GM21381 (cell line): ENCODE measurements at regions not wholly inside any gene's neighbourhood (a gene's known extent, or its start where the extent isn't known, plus 50 kb on each side); places are given as distances from the start of the nearest gene placed in this dataset.

Experiments used
- ATAC-seq: cut with Tn5 transposase; IDR thresholded peaks from one replicate; pipeline ENCODE4 v1.9.1; 2021; ENCODE audit warnings: mild to moderate bottlenecking, moderate library complexity; ENCODE audit not compliant: unreplicated experiment

DNA sequence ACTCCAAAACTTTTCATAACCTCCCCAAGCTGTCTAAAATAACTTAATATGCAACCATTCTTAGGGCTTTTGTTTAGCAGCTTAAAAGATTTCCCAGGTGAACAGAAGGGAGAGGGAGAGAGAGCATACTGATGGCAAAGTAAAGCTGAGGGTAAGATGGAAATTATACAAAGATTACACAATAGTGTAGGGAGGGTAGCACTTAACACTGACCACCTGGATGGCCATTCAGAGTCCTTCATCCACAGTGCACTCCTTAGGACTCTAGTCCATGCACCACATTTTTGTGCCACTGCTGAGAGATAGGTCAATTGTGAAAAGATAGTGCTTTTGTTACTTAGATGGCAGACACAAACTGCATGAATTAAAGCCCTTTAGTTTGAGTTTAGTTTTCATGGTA lies 574.6 kb downstream of the LMO4 start:
- no peak for ATAC-seq

DNA sequence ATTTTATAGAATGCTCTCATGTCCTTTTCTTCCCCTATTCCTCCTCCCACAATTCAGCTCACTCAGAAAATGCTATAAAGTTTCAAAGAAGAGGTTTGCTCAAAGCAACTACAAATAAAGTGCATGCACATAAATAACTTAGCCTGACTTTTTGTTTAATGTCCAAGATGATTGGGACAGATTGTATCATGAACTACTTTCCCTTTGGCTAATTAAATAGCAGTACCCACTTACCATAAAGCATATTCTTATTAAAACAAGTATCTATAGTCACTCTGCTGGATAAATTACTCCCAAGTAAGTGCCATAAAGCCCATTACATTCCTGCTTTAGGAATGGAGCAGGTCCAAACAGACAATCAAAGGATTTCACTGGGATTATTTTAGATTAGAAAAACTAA lies 576.0 kb downstream of the LMO4 start:
- ATAC-seq = no peak

DNA sequence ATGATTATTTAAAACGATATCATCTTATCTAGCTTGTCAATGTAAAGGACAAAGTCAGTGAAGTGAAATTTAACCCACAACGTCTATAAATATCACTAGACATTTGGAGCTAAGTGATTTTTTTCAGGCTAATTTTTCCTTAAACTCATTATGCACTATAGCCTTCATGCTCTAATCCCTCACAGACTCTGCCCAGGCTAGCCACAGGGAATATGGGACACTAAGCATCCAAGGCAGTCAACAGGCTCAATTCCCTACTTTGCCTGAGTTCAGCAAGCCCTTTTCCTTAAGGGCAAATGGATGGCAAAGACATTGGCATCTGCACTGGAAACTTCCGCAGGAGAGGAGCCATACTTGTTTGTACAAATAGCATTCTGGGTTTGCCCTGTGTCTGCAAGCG lies 577.0 kb downstream of the LMO4 start:
- no peak for ATAC-seq

DNA sequence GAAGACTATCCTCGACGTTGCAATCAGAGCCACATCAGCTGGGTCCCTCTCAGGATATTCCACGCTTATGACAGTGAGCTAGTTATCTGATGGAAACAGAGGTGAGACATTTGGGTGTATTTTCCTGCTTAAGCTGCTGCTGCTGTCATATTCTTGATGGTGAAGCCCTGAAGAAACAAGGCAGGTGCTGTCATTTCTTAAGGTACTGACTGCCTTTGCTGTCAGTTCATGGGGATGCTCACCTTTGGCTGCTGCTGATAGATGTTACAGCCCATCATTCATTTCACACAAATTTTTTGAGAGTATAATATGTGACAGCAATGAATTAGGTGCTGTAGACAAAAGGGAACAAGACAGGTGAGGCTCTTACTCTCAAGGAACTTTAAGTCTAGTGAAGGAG lies 577.4 kb downstream of the LMO4 start:
- ATAC-seq = no peak

DNA sequence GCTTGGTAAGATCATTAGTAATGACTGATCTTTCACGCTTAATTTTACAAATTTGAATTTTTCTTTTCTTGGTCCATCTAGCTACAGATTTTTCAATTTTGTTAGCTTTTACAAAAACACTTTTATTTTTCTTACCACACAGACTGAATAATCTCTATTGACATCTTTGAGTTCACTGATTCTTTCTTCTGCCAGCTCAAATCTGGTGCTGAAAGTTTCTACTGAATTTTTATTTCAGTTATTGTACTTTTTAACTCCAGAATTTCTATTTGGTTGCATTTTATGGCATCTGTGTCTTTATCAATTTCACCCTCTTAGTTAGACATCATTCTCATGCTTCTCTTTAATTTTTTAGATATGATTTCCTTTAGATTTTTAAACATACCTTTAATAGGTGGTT lies 584.7 kb downstream of the LMO4 start:
- no peak for ATAC-seq

DNA sequence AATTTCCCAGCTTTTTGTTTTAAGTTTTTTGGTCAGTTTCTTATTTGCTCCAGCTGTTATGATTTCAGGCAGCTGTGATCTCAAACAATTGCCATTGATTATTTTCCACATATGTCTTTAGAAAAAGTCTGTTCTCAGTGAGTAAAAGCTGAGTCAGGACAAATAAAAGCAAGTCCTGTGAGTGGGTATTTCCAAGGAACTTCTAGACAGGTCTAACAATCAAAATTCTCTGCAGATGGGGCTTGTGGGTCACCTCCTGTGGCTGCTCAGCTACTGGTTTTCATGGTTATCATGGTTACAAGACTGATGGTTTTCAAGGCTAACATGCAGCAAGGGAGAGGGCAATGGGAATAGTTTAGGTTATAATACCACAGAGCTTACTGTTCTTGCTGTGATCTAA lies 585.7 kb downstream of the LMO4 start:
- ATAC-seq = no peak

DNA sequence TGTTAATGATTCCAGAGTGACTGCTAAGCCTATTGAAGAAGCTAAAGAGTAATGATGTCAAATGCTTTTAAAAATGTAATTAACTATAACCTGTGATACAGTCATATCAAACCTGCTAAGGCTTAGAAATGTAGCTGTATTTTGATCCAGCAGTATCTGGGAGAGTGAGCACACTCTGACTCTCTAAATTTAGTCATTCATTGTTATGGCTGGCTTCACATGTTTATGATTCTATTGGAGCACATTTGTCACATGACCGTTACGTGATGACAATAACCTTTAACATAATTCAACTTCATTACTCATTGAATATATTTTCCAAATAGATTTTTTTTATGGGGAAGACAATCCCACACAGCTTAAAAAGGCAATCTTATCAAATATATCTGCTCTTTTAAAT lies 587.1 kb downstream of the LMO4 start:
- ATAC-seq = no peak

DNA sequence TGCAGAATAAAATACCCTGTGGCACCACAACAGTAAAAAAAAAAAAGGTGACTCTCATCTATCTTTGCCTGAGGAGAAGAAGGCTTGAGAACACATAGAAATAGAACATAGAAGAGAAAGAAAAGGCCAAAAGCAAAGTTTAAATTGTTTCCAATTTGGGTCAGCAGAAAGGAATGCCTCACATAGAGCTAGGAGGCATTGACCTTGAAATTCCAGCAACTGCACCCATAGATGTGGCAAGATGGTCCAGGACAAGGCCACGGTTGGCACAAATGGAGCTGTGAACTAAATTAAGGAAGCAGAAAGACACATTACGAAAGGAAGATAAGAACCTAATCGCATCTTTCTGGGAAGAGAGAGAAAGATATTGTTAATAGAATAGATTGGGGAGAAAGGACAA lies 588.3 kb downstream of the LMO4 start:
- no peak for ATAC-seq

DNA sequence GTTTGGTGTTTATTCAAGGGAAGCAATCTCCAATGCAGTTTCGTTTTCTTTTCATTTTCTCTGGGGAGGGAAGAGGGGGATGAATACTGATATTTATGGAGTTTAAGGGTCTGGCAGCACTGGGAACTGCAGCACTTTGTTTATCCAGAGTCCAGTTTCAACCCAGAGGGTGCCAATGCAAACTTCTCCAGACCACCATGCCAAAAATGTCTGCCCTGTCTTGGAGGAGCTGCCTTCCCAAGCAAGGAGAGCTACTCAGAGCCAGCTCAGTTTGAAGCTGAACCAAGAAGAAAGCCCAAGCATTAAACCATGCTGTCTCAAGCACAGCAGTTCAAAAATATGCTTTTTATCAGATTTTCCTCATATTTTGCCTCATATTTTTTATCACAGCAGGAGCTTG lies 589.7 kb downstream of the LMO4 start:
- no peak for ATAC-seq

DNA sequence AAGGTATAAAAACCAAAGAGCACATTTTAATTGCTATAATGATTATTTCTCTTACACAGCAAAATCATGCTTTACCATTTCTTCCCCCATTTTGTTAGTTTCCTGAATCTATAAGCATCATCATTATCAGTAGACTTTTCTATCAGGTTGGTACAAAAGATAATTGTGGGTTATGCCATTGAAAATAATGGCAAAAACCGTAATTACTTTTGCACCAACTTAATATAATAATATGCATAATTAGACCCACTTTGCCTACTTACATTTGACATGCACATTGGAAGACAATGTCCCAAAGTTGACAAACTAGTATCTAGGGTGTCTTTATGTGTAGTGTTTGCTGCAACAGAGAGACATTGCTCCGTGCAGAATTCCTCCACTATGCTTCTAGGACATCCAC lies 594.2 kb downstream of the LMO4 start:
- ATAC-seq = no peak

DNA sequence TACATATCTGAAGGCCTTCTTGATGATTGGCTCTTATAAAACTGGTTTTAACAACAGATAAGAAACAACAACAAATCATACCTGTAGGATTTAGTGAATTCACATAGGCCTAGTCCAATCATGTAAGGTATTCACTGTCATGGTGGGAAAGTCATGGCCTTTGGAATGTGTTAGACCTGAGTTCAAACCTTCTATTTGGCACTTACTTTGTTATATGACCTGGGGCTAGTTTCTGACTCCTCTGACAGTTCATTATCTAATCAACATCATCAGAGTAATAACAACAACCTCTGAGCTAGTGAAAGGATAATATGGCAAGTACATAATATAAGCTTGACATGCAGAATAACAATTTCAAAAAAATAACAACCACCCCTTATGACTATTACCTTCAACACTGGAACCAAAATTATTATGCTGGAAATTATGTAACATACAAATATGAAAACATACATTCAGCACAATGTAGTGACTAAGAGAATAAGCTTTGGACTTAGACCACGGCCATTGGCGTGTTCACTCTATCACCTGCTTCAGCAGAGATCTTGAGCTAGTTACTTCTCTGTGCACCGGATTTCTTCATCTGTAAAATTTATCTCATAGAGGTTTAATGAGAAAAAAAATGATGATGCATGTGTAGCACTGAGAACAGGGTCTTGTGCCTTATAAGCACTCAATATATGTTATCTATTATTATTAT lies 597.6 kb downstream of the LMO4 start:
- ATAC-seq = no peak

DNA sequence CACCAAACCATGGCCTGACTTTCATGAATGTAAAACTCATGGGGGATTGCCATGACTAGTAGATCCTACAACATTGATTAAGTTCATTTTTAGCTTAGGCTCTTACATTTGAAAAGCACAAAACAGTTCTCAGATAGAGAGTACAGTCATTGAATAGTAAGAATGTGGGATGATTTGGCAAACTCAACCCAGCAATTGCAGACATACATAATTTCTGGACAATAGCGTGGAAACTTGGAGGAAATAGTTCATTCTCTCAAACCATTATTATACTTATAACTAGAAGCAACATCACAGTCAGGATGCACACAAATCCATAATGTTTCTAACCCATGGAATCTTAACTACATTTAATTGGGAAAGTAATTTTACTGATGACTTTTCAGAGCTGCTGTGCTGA lies 598.2 kb downstream of the LMO4 start:
- ATAC-seq = no peak

DNA sequence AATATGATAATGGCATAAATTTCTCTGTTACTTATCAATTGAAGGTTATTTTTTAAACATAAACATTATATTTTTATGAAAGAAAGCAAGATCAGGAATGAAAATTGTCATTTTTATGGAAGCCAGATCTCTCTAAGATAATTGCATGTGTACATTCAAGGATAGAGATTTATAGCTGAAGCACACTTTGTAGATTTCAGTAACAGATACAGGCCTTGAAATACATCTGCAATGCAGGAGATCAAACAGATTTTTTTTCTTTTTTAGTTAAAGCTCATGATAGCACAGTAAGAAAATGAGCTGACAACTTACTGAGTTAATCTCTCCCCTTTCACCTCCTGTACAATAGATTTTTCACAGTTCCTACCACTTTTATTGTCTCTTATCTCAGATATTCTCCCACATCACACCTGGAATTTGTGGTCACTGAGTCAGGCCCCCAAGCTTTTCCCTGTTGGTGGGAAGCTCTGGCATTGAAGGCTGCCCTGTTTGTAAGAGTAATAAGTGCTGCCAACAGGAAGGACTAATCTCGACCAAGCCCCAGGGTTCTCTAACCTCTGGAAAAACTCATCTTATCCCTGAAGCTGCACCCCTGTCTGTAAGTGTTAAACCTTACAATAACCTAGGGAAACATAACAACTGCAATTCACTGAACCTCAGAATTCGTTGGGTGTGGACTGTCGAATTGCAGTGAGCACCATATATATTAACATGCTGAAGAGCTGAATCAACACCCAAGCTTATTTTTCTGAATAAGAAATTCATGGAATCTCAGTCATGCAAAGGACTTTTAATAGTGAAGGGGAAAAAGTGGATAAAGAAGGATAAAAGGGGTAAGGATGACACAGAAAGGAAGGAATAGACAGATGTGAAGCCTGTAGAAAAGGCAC lies 599.0 kb downstream of the LMO4 start:
- no peak for ATAC-seq

DNA sequence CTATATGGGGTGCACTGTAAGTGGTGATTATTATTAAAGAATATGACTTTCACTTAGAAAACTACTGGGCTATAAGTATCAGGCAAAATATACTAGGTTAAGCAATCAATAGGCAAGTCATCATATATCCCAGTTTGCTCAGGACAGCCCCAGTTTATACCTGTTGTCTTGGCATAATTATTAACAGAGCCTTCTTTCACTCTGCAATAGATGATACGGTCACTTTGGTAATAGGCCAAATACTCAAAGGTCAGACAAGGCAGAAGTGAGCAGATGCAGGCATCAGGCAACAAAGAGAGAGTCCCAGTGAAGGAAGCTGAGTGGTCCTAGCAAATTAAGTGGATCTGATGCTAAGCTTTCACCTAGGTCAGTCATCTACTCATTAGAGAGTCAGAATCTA lies 599.9 kb downstream of the LMO4 start:
- ATAC-seq = no peak

DNA sequence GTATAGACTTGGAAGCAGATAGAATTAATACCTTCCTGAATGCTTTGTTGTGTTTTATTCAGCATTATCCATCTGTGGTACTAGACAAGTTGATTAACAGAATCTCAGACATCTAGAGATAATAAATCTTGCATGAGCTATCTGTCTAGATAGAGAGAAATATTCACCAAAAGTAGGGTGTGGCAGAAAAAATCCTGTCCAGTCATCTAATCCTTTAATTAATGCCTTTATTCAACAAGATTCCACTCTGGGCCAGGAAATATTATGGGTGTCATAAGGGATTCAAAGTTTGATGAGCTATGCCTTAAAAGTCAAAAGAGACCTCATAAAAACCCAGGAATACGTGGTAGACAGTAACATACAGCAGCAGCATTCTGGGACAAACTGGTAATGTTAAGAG lies 601.2 kb downstream of the LMO4 start:
- ATAC-seq = no peak

DNA sequence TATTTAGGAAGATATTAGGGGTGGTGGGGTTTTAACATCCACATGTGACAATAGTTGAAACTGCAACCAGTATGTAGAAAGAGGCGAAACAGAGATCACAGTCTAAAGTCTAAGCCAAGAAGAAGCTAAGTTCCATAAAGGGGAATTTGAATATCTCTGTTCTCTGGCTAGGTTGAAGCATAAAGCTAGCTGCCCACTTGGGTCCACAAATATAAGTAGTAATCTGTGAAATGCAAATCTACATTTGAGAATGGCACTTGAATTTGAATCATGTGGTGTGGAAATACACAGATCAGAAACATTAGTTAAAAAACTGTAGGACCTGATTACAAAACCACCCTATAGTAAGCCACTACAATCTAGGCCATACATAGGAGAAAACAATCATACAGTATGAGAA lies 602.1 kb downstream of the LMO4 start:
- ATAC-seq = no peak

DNA sequence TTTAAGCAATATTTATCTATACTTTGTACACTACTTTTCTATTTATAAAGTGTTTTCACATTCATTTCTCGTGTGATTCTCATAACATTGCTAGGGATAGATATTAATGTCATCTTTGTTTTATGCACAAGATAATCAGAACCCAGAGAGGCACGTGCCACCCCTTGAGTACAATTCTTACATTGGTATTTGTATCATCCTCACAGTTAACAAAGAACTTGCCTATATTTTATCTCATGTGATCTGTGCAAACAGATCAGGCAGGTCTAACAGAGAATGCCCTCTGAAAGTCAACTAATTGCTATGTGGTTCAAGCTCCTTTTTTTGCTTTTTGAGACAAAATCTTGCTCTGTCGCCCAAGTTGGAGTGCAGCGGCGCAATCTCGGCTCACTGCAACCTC lies 604.5 kb downstream of the LMO4 start:
- ATAC-seq = no peak

DNA sequence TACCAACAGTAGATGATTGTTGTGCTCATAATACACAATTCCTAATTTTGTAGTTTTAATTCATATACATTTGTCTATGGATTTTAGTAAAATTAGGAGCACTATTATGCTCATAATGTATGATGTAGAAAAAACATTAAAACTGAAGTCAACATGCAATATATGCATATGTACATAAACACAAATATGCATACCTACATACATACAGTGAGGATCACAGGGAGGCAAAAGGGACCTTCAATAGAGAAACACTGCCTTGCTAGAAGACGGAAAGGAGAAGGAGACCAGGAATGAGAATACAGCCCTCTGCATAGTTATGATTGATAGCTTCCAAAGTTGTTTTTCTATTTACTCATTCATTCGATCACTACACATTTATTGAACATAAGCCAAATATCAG lies 606.5 kb downstream of the LMO4 start:
- ATAC-seq = no peak

DNA sequence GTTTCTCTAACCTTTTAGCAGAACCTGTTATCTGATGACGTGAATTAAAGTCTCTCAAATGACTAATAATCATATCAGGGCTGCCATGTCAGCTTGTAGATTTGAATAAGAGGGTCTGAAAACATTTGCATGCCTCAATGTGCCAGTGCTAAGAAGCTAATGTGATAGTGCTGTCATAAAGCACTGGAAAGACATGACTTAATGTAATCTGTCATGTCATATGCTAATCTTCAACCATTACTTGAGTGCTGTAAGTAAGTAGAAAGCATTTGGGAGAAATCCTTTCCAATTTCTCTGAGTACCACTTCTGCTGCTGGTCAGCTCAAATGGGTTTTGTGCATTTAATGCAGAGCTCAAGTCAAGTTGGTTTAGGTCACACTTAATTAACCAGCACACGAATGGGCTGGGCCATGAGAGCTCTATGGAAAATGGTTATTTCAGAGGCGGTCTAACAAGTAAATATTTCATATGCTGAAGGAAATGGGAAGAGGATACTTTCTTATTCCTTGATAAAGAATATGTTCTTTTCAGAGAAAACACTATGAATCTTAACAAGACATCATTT lies 609.2 kb downstream of the LMO4 start:
- no peak for ATAC-seq

DNA sequence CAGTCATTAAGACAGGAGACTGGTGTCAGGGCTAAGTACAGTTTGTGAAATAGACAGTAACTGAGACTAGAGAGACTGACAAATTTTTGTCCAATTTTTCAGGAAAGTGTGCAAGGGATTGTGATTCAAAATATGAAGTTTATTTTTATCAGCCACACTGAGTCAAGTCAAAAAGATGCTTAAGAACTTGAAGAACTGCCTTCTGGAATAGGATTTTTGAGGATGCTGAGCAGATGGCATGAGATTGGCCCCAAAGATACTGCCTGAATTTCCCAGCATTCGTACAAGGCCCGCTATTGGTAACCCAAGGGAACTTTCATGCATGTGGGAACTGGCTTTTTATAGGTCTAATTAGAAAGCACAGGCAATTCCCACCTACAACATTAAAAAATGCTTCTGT lies 610.0 kb downstream of the LMO4 start:
- ATAC-seq = no peak

DNA sequence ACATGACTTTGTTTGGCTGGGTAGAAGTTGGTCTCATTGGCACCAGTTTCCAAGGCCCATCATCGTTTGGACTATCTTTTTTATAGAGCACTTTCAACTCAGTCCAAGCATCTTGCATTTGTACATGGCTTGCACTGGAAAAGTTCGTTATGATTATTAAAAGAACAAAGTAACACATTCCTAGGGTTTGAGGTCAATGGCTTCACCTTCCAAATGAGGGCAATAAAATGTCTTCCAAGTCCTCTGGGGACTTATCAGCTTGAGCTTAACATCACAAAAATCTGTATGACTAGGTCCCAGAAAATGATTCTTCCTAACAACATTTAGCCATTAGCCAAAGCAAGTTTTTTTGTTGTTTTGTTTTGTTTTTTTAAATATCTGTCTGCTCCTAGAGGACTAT lies 610.8 kb downstream of the LMO4 start:
- no peak for ATAC-seq

DNA sequence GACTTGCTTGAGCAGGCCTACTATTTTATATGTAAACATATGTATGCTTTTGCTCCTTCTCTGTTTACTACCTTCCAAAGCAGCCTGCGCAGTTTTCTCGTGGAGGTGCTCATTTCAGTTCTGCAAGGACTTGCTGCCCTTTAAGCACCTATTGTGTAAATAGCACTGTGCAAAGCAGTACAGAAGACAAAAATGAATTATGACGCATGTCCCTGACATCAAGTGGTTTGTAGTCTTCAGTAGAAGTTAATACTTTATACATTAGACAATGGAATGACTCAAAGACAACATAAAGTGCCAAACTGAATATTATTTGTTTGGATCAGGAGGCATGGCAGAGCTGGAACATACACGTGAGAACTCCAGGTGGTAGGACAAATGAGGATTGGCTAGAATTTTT lies 611.7 kb downstream of the LMO4 start:
- ATAC-seq = no peak
